Right cardiac atrium (tissue), 5 donors: ENCODE measurements at regions not wholly inside any gene's neighbourhood (a gene's known extent, or its start where the extent isn't known, plus 50 kb on each side); places are given as distances from the start of the nearest gene placed in this dataset.

Source experiments
- ATAC-seq, 2 donors: fragments of 200-7000 bp; cut with Tn5 transposase; one replicate each; pipeline versions ENCODE4 v1.8.0 to v1.9.1; 2020; ENCODE audit warnings: moderate library complexity in 2 of 2, mild to moderate bottlenecking in 1 of 2
- DNase-seq, 3 donors: peaks; one replicate each; pipeline ENCODE4 v3.0.0-alpha.2; 2020
- H3K27ac ChIP-seq: one replicate; pipeline ENCODE4 v1.5.1; 2013; ENCODE audit warnings: mild to moderate bottlenecking, low read length, control low read depth, moderate library complexity
- H3K27me3 ChIP-seq: one replicate; pipeline ENCODE4 v1.6.1; 2013; ENCODE audit not compliant: control insufficient read depth, insufficient read depth
- H3K4me1 ChIP-seq: one replicate; pipeline ENCODE4 v1.6.1; 2013; ENCODE audit warnings: low read length; ENCODE audit not compliant: control insufficient read depth, insufficient read depth
- H3K4me3 ChIP-seq: one replicate; pipeline ENCODE4 v1.5.1; 2013; ENCODE audit warnings: low read length, control low read depth
- H3K9me3 ChIP-seq: one replicate; pipeline ENCODE4 v1.6.1; 2013; ENCODE audit warnings: low read length; ENCODE audit not compliant: control insufficient read depth
- WGBS: extraction: QIAGEN DNeasy Blood & Tissue Kit; methylation state at CpG from one replicate; pipeline ENCODE4 v1.1.7; 2013; 5-methylcytosine and 5-hydroxymethylcytosine counted together
- intact Hi-C, 4 donors: fragments of 100-400 bp; cut with DNase I; formaldehyde crosslinking; loops; one replicate each; pipeline versions ENCODE4 v1.11.0 to v1.14.0; 2022 to 2023
- donor health status: healthy with polysubstance abuse.
- donor health status: DM: no; HTN: yes; CAD: no.
- donor health status: DM: no; HTN: no; CAD: no.
- donor health status: DM: no; HTN: yes; CAD: no; lungs with severe emphysema.
- donor health status: DM: yes; HTN: yes; CAD: no.

- Histone ChIP-seq H3K27ac (no peak overlapping the region), H3K4me3 (no peak overlapping the region), H3K4me1 (no peaks in the 10 kb centered on the region), H3K27me3 (no peaks in the 10 kb centered on the region), H3K9me3 (no peaks in the 10 kb centered on the region)
- DNase-seq (no peak), ATAC-seq (no peak)
- WGBS: 54% methylated on average over 10 of the region's 10 CpGs
- intact Hi-C loops: loop anchor here in 2 of 4 donors (5.0 kb wide), 1 partner anchor 113 kb away; no protein-coding TSS in a partner anchor
Measured at GRCh38 chr10:2929480-2930258, 137.7 kb upstream of the PFKP start.

- intact Hi-C loops: loop anchor here in 2 of 4 donors (5.0 kb wide), 1 partner anchor 114 kb away; no protein-coding TSS in a partner anchor
- Histone ChIP-seq H3K27ac (no peak overlapping the region), H3K4me3 (no peak overlapping the region), H3K27me3 (no peaks in the 10 kb centered on the region), H3K9me3 (no peaks in the 10 kb centered on the region), H3K4me1 (no peaks in the 10 kb centered on the region)
- DNase-seq: peak; percentile 50 to 78 (median 70)
- WGBS: 34% methylated on average over 15 of the region's 15 CpGs
- ATAC-seq: peak; percentile 54 to 73
Measured at GRCh38 chr10:2927958-2928840, 139.1 kb upstream of the PFKP start.

- Histone ChIP-seq H3K4me3 (no peak overlapping the region), H3K27ac (no peak overlapping the region), H3K9me3 (no peaks in the 10 kb centered on the region), H3K4me1 (no peaks in the 10 kb centered on the region), H3K27me3 (no peaks in the 10 kb centered on the region)
- ATAC-seq (no peak), DNase-seq (no peak)
- 72% methylated on average over 9 of the region's 9 CpGs for WGBS
- intact Hi-C loops: loop anchor here in 2 of 4 donors (5.0 kb wide), 1 partner anchor 115 kb away; no protein-coding TSS in a partner anchor
Measured at GRCh38 chr10:2926918-2927660, 140.3 kb upstream of the PFKP start.

GRCh38 chr10:2925631-2926030, 141.7 kb upstream of the PFKP start:
- H3K4me1 ChIP-seq: no peaks in the 10 kb centered on the region
- ATAC-seq: peak; percentile 75 to 89
- H3K9me3 ChIP-seq: no peaks in the 10 kb centered on the region
- H3K27ac ChIP-seq: no peak overlapping the region
- intact Hi-C loops: loop anchor here in 2 of 4 donors (5.0 kb wide), 1 partner anchor 117 kb away; no protein-coding TSS in a partner anchor
- no peak overlapping the region for H3K4me3 ChIP-seq
- WGBS: 38% methylated on average over 7 of the region's 7 CpGs
- H3K27me3 ChIP-seq: no peaks in the 10 kb centered on the region
- peak; percentile 72 to 86 (median 81) for DNase-seq

- Histone ChIP-seq H3K4me1 (no peaks in the 10 kb centered on the region), H3K27ac (no peak overlapping the region), H3K9me3 (no peaks in the 10 kb centered on the region), H3K27me3 (no peaks in the 10 kb centered on the region), H3K4me3 (no peak overlapping the region)
- no peak for ATAC-seq
- no peak for DNase-seq
- intact Hi-C loops: no loop called here
- WGBS: 69% methylated on average over 10 of the region's 10 CpGs
Measured at GRCh38 chr10:2924431-2924830, 142.9 kb upstream of the PFKP start.

GRCh38 chr10:2921956-2922680, 145.2 kb upstream of the PFKP start:
- WGBS: 84% methylated on average over 26 of the region's 26 CpGs
- H3K27ac ChIP-seq: no peak overlapping the region
- no peak for DNase-seq
- no peaks in the 10 kb centered on the region for H3K9me3 ChIP-seq
- H3K4me3 ChIP-seq: no peak overlapping the region
- intact Hi-C loops: no loop called here
- ATAC-seq: no peak
- no peaks in the 10 kb centered on the region for H3K27me3 ChIP-seq
- no peaks in the 10 kb centered on the region for H3K4me1 ChIP-seq

- 55% methylated on average over 6 of the region's 6 CpGs for WGBS
- no peak for ATAC-seq
- no peaks in the 10 kb centered on the region for H3K9me3 ChIP-seq
- no peaks in the 10 kb centered on the region for H3K27me3 ChIP-seq
- intact Hi-C loops: no loop called here
- no peak overlapping the region for H3K4me3 ChIP-seq
- H3K27ac ChIP-seq: no peak overlapping the region
- no peaks in the 10 kb centered on the region for H3K4me1 ChIP-seq
- no peak for DNase-seq
Measured at GRCh38 chr10:2920637-2921036, 146.7 kb upstream of the PFKP start.

- ATAC-seq: no peak
- intact Hi-C loops: no loop called here
- no peak overlapping the region for H3K4me3 ChIP-seq
- no peaks in the 10 kb centered on the region for H3K27me3 ChIP-seq
- DNase-seq: no peak
- H3K9me3 ChIP-seq: no peaks in the 10 kb centered on the region
- H3K27ac ChIP-seq: no peak overlapping the region
- 24% methylated on average over 3 of the region's 3 CpGs for WGBS
- H3K4me1 ChIP-seq: no peaks in the 10 kb centered on the region
Measured at GRCh38 chr10:2920168-2920567, 147.2 kb upstream of the PFKP start.

- Histone ChIP-seq H3K9me3 (no peaks in the 10 kb centered on the region), H3K27me3 (no peaks in the 10 kb centered on the region), H3K4me3 (no peak overlapping the region), H3K27ac (no peak overlapping the region), H3K4me1 (no peaks in the 10 kb centered on the region)
- intact Hi-C loops: no loop called here
- ATAC-seq (no peak), DNase-seq (no peak)
- WGBS: 80% methylated on average over 2 of the region's 2 CpGs
Measured at GRCh38 chr10:2919016-2919415, 148.3 kb upstream of the PFKP start.

- DNase-seq (no peak), ATAC-seq (no peak)
- no peak overlapping the region for H3K27ac ChIP-seq
- H3K4me1 ChIP-seq: no peaks in the 10 kb centered on the region
- H3K4me3 ChIP-seq: no peak overlapping the region
- intact Hi-C loops: no loop called here
- H3K9me3 ChIP-seq: no peaks in the 10 kb centered on the region
- WGBS: 70% methylated on average over 1 of the region's 1 CpG
- H3K27me3 ChIP-seq: no peaks in the 10 kb centered on the region
Measured at GRCh38 chr10:2918489-2918888, 148.9 kb upstream of the PFKP start.
